Activated T-helper 2 cell treated with anti-CD3 and anti-CD28 coated beads, Interferon-gamma antibody, Interleukin-2, Interleukin-4, amounts not matched to agents 10 μg/mL and 5 μg/mL and 100 μg/mL, durations not matched to agents 14 hours and 24 hours and 36 hours (primary cell): ENCODE measurements at regions not wholly inside any gene's neighbourhood (a gene's known extent, or its start where the extent isn't known, plus 50 kb on each side); places are given as distances from the start of the nearest gene placed in this dataset.
"Not testable (repeated sequence)": the region's sequence is repeated elsewhere in the genome, so short reads cannot be mapped to it uniquely, and the experiment has no call there.

Experiments used
- DNase-seq: peaks from one replicate; pipeline ENCODE4 v3.0.0; 2021; ENCODE audit warnings: low spot score
- H3K27ac Mint-ChIP-seq: one replicate; pipeline ENCODE4 v1.8.0; 2021; ENCODE audit warnings: mixed read lengths
- H3K27me3 Mint-ChIP-seq: one replicate; pipeline ENCODE4 v1.8.0; 2021; ENCODE audit warnings: low read depth, mixed read lengths
- H3K36me3 Mint-ChIP-seq: one replicate; pipeline ENCODE4 v1.8.0; 2021; ENCODE audit warnings: low read depth, mixed read lengths
- H3K4me1 Mint-ChIP-seq: one replicate; pipeline ENCODE4 v1.8.0; 2021; ENCODE audit warnings: low read depth, mixed read lengths
- H3K4me3 Mint-ChIP-seq: one replicate; pipeline ENCODE4 v1.8.0; 2021; ENCODE audit warnings: low read depth, mild to moderate bottlenecking, moderate library complexity, mixed read lengths
- H3K9me3 Mint-ChIP-seq: one replicate; pipeline ENCODE4 v1.8.0; 2021; ENCODE audit warnings: mixed read lengths
- intact Hi-C: fragments of 100-400 bp; cut with micrococcal nuclease; formaldehyde crosslinking; loops from one replicate; pipeline ENCODE4 v1.15.1; 2023

- Mint-ChIP-seq H3K27me3 (no peaks in the 10 kb centered on the region), H3K27ac (no peak overlapping the region), H3K9me3 (no peaks in the 10 kb centered on the region), H3K36me3 (no peaks in the 10 kb centered on the region), H3K4me1 (no peaks in the 10 kb centered on the region), H3K4me3 (no peak overlapping the region)
- intact Hi-C loops, result no loop called here
- DNase-seq, result no peak
Measured at GRCh38 chr2:17228461-17228860, 289.8 kb downstream of the RAD51AP2 start.

- H3K27ac Mint-ChIP-seq, result no peak overlapping the region
- no peaks in the 10 kb centered on the region for H3K9me3 Mint-ChIP-seq
- intact Hi-C loops, result no loop called here
- H3K4me3 Mint-ChIP-seq, result no peak overlapping the region
- no peaks in the 10 kb centered on the region for H3K36me3 Mint-ChIP-seq
- H3K27me3 Mint-ChIP-seq, result no peaks in the 10 kb centered on the region
- no peak for DNase-seq
- no peaks in the 10 kb centered on the region for H3K4me1 Mint-ChIP-seq
Measured at GRCh38 chr2:17227856-17228255, 290.4 kb downstream of the RAD51AP2 start.

GRCh38 chr2:17226941-17227490 lies 291.2 kb downstream of the RAD51AP2 start:
- no peak for DNase-seq
- no peaks in the 10 kb centered on the region for H3K9me3 Mint-ChIP-seq
- no peaks in the 10 kb centered on the region for H3K36me3 Mint-ChIP-seq
- no peaks in the 10 kb centered on the region for H3K4me1 Mint-ChIP-seq
- H3K4me3 Mint-ChIP-seq, result no peak overlapping the region
- no peak overlapping the region for H3K27ac Mint-ChIP-seq
- H3K27me3 Mint-ChIP-seq, result no peaks in the 10 kb centered on the region
- intact Hi-C loops, result no loop called here

- H3K4me1 Mint-ChIP-seq, result no peaks in the 10 kb centered on the region
- intact Hi-C loops, result no loop called here
- no peak for DNase-seq
- H3K36me3 Mint-ChIP-seq, result no peaks in the 10 kb centered on the region
- no peak overlapping the region for H3K27ac Mint-ChIP-seq
- no peak overlapping the region for H3K4me3 Mint-ChIP-seq
- H3K27me3 Mint-ChIP-seq, result no peaks in the 10 kb centered on the region
- H3K9me3 Mint-ChIP-seq, result no peaks in the 10 kb centered on the region
Measured at GRCh38 chr2:17223211-17223610, 295.0 kb downstream of the RAD51AP2 start.

GRCh38 chr2:17208511-17208910 lies 309.7 kb downstream of the RAD51AP2 start:
- Mint-ChIP-seq H3K9me3 (peaks cover 4% of the 10 kb centered on the region), H3K27me3 (no peaks in the 10 kb centered on the region), H3K36me3 (no peaks in the 10 kb centered on the region), H3K4me3 (no peak overlapping the region), H3K27ac (no peak overlapping the region), H3K4me1 (no peaks in the 10 kb centered on the region)
- DNase-seq, result no peak
- intact Hi-C loops, result no loop called here

- Mint-ChIP-seq H3K27me3 (no peaks in the 10 kb centered on the region), H3K36me3 (no peaks in the 10 kb centered on the region), H3K9me3 (peaks cover 4% of the 10 kb centered on the region), H3K4me1 (no peaks in the 10 kb centered on the region), H3K4me3 (no peak overlapping the region), H3K27ac (no peak overlapping the region)
- intact Hi-C loops, result no loop called here
- DNase-seq, result no peak
Measured at GRCh38 chr2:17206771-17207170, 311.5 kb downstream of the RAD51AP2 start.

- H3K4me1 Mint-ChIP-seq, intact Hi-C loops, H3K27me3 Mint-ChIP-seq, H3K4me3 Mint-ChIP-seq, DNase-seq, H3K36me3 Mint-ChIP-seq, H3K9me3 Mint-ChIP-seq, H3K27ac Mint-ChIP-seq: not testable (repeated sequence)
Measured at GRCh38 chr2:17204214-17204613, 314.0 kb downstream of the RAD51AP2 start.

- H3K36me3 Mint-ChIP-seq, H3K4me3 Mint-ChIP-seq, H3K9me3 Mint-ChIP-seq, H3K27ac Mint-ChIP-seq, intact Hi-C loops, H3K27me3 Mint-ChIP-seq, DNase-seq, H3K4me1 Mint-ChIP-seq: not testable (repeated sequence)
Measured at GRCh38 chr2:17202628-17203027, 315.6 kb downstream of the RAD51AP2 start.

- no peaks in the 10 kb centered on the region for H3K4me1 Mint-ChIP-seq
- H3K4me3 Mint-ChIP-seq, result no peak overlapping the region
- peaks cover 4% of the 10 kb centered on the region for H3K9me3 Mint-ChIP-seq
- H3K27ac Mint-ChIP-seq, result no peak overlapping the region
- intact Hi-C loops, result no loop called here
- no peak for DNase-seq
- H3K36me3 Mint-ChIP-seq, result no peaks in the 10 kb centered on the region
- no peaks in the 10 kb centered on the region for H3K27me3 Mint-ChIP-seq
Measured at GRCh38 chr2:17199741-17200140, 318.5 kb downstream of the RAD51AP2 start.

GRCh38 chr2:17196380-17196779 lies 321.9 kb downstream of the RAD51AP2 start:
- Mint-ChIP-seq H3K27me3 (no peaks in the 10 kb centered on the region), H3K9me3 (no peaks in the 10 kb centered on the region), H3K27ac (no peak overlapping the region), H3K4me3 (no peak overlapping the region), H3K36me3 (no peaks in the 10 kb centered on the region), H3K4me1 (no peaks in the 10 kb centered on the region)
- intact Hi-C loops, result no loop called here
- no peak for DNase-seq

GRCh38 chr2:17195016-17195415 lies 323.2 kb downstream of the RAD51AP2 start:
- no peak overlapping the region for H3K27ac Mint-ChIP-seq

GRCh38 chr2:17194083-17194482 lies 324.2 kb downstream of the RAD51AP2 start:
- no peaks in the 10 kb centered on the region for H3K9me3 Mint-ChIP-seq
- H3K27ac Mint-ChIP-seq, result no peak overlapping the region
- H3K4me3 Mint-ChIP-seq, result no peak overlapping the region
- intact Hi-C loops, result no loop called here
- no peaks in the 10 kb centered on the region for H3K27me3 Mint-ChIP-seq
- no peaks in the 10 kb centered on the region for H3K4me1 Mint-ChIP-seq
- no peaks in the 10 kb centered on the region for H3K36me3 Mint-ChIP-seq
- DNase-seq, result no peak

More at GRCh38 chr2:17195016-17195415, 323.2 kb downstream of the RAD51AP2 start:
- intact Hi-C loops, result no loop called here
- Mint-ChIP-seq H3K9me3 (no peaks in the 10 kb centered on the region), H3K4me3 (no peak overlapping the region), H3K36me3 (no peaks in the 10 kb centered on the region), H3K4me1 (no peaks in the 10 kb centered on the region), H3K27me3 (no peaks in the 10 kb centered on the region)
- no peak for DNase-seq

GRCh38 chr2:17193433-17193890 lies 324.8 kb downstream of the RAD51AP2 start:
- DNase-seq, H3K27ac Mint-ChIP-seq, H3K4me1 Mint-ChIP-seq, H3K27me3 Mint-ChIP-seq, H3K4me3 Mint-ChIP-seq, H3K9me3 Mint-ChIP-seq, intact Hi-C loops, H3K36me3 Mint-ChIP-seq: not testable (repeated sequence)

- no peaks in the 10 kb centered on the region for H3K4me1 Mint-ChIP-seq
- intact Hi-C loops, result no loop called here
- H3K36me3 Mint-ChIP-seq, result no peaks in the 10 kb centered on the region
- H3K27me3 Mint-ChIP-seq, result no peaks in the 10 kb centered on the region
- no peak overlapping the region for H3K4me3 Mint-ChIP-seq
- no peak overlapping the region for H3K27ac Mint-ChIP-seq
- no peak for DNase-seq
- H3K9me3 Mint-ChIP-seq, result no peaks in the 10 kb centered on the region
Measured at GRCh38 chr2:17191223-17191622, 327.0 kb downstream of the RAD51AP2 start.
